ENCODE measurements at regions not wholly inside any gene's neighbourhood (a gene's known extent, or its start where the extent isn't known, plus 50 kb on each side); places are given as distances from the start of the nearest gene placed in this dataset.

DNA sequence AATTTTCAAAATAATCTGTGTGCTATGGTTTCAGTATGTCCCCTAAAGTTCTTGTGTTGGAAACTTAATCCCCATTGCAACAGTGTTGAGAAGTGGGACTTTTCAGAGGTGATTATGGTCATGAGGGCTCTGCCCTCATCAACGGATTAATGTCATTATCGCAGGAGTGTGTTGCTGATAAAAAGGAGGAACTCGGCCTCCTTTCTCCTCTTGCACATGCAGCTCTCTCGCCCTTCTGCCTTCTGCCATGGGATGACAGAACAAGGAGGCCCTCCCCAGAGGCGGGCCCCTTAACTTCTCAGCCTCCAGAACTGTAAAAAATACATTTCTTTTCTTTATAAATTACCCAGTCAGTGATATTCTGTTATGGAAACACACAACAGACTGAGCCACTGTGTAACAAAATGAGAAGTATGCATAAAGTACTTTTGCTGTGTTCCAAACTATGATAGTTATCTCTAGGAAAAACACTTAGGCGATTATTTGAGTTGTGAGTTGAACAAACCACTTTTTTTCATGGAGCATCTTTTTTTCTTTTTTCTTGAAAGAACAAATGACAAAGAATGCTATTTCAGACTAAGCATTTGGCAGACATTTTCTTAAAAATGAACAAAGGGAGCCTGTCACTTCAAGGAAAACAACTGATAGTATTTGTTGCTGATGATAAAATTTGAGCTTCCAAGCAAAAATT is 134.8 kb upstream of the FUT8 start:
- Histone ChIP-seq H3K9me3 (ENCODE audit: insufficient read depth, low read length, severe bottlenecking) (no peaks in the 10 kb centered on the region), H3K4me3 (ENCODE audit: low read depth in 1 of 2, low read length in 2 of 2) (no peak overlapping the region), H3K4me1 (ENCODE audit: insufficient read depth, low read length) (peaks cover 12% of the 10 kb centered on the region), H2AFZ (ENCODE audit: low read depth, low read length) (no peak overlapping the region), H3K27me3 (ENCODE audit: insufficient read depth, low read length, poor library complexity) (no peaks in the 10 kb centered on the region), H4K20me1 (ENCODE audit: insufficient read depth, low read length) (no peaks in the 10 kb centered on the region), H3K36me3 (ENCODE audit: insufficient read depth, low read length) (no peaks in the 10 kb centered on the region), H3K4me2 (ENCODE audit: insufficient read depth, low read length) (no peak overlapping the region), H3K27ac (ENCODE audit: low read length) (no peak overlapping the region), H3K79me2 (ENCODE audit: insufficient read depth, low read length) (no peaks in the 10 kb centered on the region), H3K9ac (ENCODE audit: low read depth, low read length) (no peak overlapping the region)
- DNase-seq (no peak), ATAC-seq (ENCODE audit: insufficient read depth, low read depth) (no peak)
- TF ChIP-seq, protein P1, sequence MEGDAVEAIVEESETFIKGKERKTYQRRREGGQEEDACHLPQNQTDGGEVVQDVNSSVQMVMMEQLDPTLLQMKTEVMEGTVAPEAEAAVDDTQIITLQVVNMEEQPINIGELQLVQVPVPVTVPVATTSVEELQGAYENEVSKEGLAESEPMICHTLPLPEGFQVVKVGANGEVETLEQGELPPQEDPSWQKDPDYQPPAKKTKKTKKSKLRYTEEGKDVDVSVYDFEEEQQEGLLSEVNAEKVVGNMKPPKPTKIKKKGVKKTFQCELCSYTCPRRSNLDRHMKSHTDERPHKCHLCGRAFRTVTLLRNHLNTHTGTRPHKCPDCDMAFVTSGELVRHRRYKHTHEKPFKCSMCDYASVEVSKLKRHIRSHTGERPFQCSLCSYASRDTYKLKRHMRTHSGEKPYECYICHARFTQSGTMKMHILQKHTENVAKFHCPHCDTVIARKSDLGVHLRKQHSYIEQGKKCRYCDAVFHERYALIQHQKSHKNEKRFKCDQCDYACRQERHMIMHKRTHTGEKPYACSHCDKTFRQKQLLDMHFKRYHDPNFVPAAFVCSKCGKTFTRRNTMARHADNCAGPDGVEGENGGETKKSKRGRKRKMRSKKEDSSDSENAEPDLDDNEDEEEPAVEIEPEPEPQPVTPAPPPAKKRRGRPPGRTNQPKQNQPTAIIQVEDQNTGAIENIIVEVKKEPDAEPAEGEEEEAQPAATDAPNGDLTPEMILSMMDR (IDR thresholded peaks at IDR 0.05; ENCODE audit: borderline replicate concordance, extremely low read depth, low read length, poor library complexity, severe bottlenecking): no peak
- TF ChIP-seq EZH2 (IDR thresholded peaks at IDR 0.05; ENCODE audit: borderline replicate concordance, low read depth, low read length, severe bottlenecking): no peak

DNA sequence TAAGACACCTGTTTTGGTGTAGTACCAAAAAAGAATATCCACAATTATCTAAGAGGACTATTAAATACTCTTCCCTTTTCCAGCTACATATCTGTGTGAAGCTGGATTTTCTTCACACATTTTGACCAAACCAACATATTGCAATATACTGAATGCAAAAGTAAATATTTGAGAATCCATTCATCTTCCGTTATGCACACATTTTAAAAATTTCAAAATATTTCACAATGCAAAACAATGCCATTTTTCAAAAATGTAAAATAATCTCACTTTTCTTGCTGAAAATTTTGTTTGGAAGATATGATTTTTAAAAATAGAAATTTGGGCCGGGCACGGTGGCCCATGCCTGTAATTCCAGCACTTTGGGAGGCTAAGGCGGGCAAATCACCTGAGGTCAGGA is 133.9 kb upstream of the FUT8 start:
- H3K27ac ChIP-seq (ENCODE audit: low read length): no peak overlapping the region
- H2AFZ ChIP-seq (ENCODE audit: low read depth, low read length): no peak overlapping the region
- no peak for ATAC-seq (ENCODE audit: insufficient read depth, low read depth)
- no peak overlapping the region for H3K9ac ChIP-seq (ENCODE audit: low read depth, low read length)
- no peaks in the 10 kb centered on the region for H3K79me2 ChIP-seq (ENCODE audit: insufficient read depth, low read length)
- DNase-seq: no peak
- no peaks in the 10 kb centered on the region for H3K27me3 ChIP-seq (ENCODE audit: insufficient read depth, low read length, poor library complexity)
- H3K36me3 ChIP-seq (ENCODE audit: insufficient read depth, low read length): no peaks in the 10 kb centered on the region
- TF ChIP-seq, protein P1 (IDR thresholded peaks at IDR 0.05; ENCODE audit: borderline replicate concordance, extremely low read depth, low read length, poor library complexity, severe bottlenecking): no peak
- no peak for TF ChIP-seq EZH2 (IDR thresholded peaks at IDR 0.05; ENCODE audit: borderline replicate concordance, low read depth, low read length, severe bottlenecking)
- H4K20me1 ChIP-seq (ENCODE audit: insufficient read depth, low read length): no peaks in the 10 kb centered on the region
- no peaks in the 10 kb centered on the region for H3K9me3 ChIP-seq (ENCODE audit: insufficient read depth, low read length, severe bottlenecking)
- no peak overlapping the region for H3K4me2 ChIP-seq (ENCODE audit: insufficient read depth, low read length)
- H3K4me1 ChIP-seq (ENCODE audit: insufficient read depth, low read length): peaks cover 14% of the 10 kb centered on the region
- no peak overlapping the region for H3K4me3 ChIP-seq (ENCODE audit: low read depth in 1 of 2, low read length in 2 of 2)

DNA sequence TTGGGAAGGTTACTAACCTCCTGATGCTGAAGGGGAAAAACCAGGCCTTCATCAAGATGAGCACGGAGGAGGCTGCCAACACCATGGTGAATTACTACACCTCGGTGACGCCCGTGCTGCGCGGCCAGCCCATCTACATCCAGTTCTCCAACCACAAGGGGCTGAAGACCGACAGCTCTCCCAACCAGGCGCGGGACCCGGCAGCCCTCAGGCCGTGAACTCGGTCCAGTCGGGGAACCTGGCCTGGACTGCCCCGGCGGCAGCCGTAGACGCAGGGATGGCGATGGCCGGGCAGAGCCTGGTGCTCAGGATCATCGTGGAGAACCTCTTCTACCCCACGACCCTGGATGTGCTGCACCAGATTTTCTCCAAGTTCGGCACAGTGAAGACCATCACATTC is 133.0 kb upstream of the FUT8 start:
- Histone ChIP-seq H3K36me3 (ENCODE audit: insufficient read depth, low read length) (no peaks in the 10 kb centered on the region), H4K20me1 (ENCODE audit: insufficient read depth, low read length) (no peaks in the 10 kb centered on the region), H3K9ac (ENCODE audit: low read depth, low read length) (no peak overlapping the region), H3K4me3 (ENCODE audit: low read depth in 1 of 2, low read length in 2 of 2) (no peak overlapping the region), H3K27ac (ENCODE audit: low read length) (no peak overlapping the region), H3K4me2 (ENCODE audit: insufficient read depth, low read length) (no peak overlapping the region), H3K9me3 (ENCODE audit: insufficient read depth, low read length, severe bottlenecking) (no peaks in the 10 kb centered on the region), H2AFZ (ENCODE audit: low read depth, low read length) (no peak overlapping the region), H3K27me3 (ENCODE audit: insufficient read depth, low read length, poor library complexity) (no peaks in the 10 kb centered on the region), H3K79me2 (ENCODE audit: insufficient read depth, low read length) (no peaks in the 10 kb centered on the region), H3K4me1 (ENCODE audit: insufficient read depth, low read length) (peaks cover 14% of the 10 kb centered on the region)
- TF ChIP-seq EZH2 (IDR thresholded peaks at IDR 0.05; ENCODE audit: borderline replicate concordance, low read depth, low read length, severe bottlenecking): no peak
- TF ChIP-seq, protein P1 (IDR thresholded peaks at IDR 0.05; ENCODE audit: borderline replicate concordance, extremely low read depth, low read length, poor library complexity, severe bottlenecking): no peak
- no peak for DNase-seq
- ATAC-seq (ENCODE audit: insufficient read depth, low read depth): no peak

Data from DND-41 (cell line).